Loucy (cell line): ENCODE measurements at regions not wholly inside any gene's neighbourhood (a gene's known extent, or its start where the extent isn't known, plus 50 kb on each side); places are given as distances from the start of the nearest gene placed in this dataset.
"Not testable (repeated sequence)": the region's sequence is repeated elsewhere in the genome, so short reads cannot be mapped to it uniquely, and the experiment has no call there.

ENCODE experiments used
- EZH2phosphoT487 ChIP-seq: fragments of 200-600 bp; IDR thresholded peaks from 2 replicates; pipeline ENCODE4 v1.6.1; 2018; ENCODE audit warnings: antibody characterized with exemption, mild to moderate bottlenecking, moderate library complexity, borderline replicate concordance
- TF ChIP-seq, protein P1 (sequence below): fragments of 200-600 bp; sonication (generic); conservative IDR thresholded peaks from 2 replicates; pipeline ENCODE4 v1.5.1; 2014; ENCODE audit warnings: mild to moderate bottlenecking, antibody characterized with exemption, low read length

DNA sequence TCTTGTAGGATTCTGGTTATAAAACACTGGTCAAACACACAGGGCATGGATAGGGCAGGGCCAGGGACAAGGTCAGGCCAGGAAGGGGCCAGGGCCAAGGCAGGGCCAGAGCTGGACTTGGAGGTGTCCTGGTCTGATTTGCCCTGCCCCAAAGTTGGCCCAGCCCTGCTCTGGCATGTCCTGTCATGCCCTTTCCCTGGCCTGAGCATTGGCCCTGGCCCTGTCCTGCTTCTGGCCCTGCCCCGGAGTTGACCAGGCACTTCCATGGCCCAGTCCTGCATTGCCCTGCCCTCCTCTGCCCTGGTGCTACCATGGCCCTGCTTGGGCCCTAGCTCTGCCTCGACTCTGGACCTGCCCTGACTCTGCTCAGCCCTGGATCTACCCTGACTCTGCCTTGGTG, 536.6 kb downstream of the FOXD4L6 start:
- TF ChIP-seq, protein P1, sequence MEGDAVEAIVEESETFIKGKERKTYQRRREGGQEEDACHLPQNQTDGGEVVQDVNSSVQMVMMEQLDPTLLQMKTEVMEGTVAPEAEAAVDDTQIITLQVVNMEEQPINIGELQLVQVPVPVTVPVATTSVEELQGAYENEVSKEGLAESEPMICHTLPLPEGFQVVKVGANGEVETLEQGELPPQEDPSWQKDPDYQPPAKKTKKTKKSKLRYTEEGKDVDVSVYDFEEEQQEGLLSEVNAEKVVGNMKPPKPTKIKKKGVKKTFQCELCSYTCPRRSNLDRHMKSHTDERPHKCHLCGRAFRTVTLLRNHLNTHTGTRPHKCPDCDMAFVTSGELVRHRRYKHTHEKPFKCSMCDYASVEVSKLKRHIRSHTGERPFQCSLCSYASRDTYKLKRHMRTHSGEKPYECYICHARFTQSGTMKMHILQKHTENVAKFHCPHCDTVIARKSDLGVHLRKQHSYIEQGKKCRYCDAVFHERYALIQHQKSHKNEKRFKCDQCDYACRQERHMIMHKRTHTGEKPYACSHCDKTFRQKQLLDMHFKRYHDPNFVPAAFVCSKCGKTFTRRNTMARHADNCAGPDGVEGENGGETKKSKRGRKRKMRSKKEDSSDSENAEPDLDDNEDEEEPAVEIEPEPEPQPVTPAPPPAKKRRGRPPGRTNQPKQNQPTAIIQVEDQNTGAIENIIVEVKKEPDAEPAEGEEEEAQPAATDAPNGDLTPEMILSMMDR: not testable (repeated sequence)
- not testable (repeated sequence) for TF ChIP-seq EZH2phosphoT487
